ENCODE measurements at regions not wholly inside any gene's neighbourhood (a gene's known extent, or its start where the extent isn't known, plus 50 kb on each side); places are given as distances from the start of the nearest gene placed in this dataset.

GRCh38 chr10:78542521-78542920 lies 508.9 kb downstream of the RPS24 start:
- TF ChIP-seq POLR2AphosphoS5 (IDR thresholded peaks at IDR 0.05; ENCODE audit: borderline replicate concordance, low read depth, low read length): no peak
- no peak for TF ChIP-seq EZH2 (IDR thresholded peaks at IDR 0.05)

All from SK-N-MC (cell line).